Neural crest cell (in vitro differentiated cells): ENCODE measurements at regions not wholly inside any gene's neighbourhood (a gene's known extent, or its start where the extent isn't known, plus 50 kb on each side); places are given as distances from the start of the nearest gene placed in this dataset.

Experiments used
- DNase-seq: peaks from one replicate; pipeline ENCODE4 v3.0.0; 2021; ENCODE audit warnings: low read depth, mixed read lengths, low spot score
- H3K27ac Mint-ChIP-seq: one replicate; pipeline ENCODE4 v1.8.0; 2021; ENCODE audit warnings: mild to moderate bottlenecking, mixed read lengths; ENCODE audit not compliant: unreplicated experiment
- H3K27me3 Mint-ChIP-seq: 2 replicates; pipeline ENCODE4 v1.8.0; 2021; ENCODE audit warnings: low read depth, mild to moderate bottlenecking, mixed read lengths
- H3K36me3 Mint-ChIP-seq: 2 replicates; pipeline ENCODE4 v1.8.0; 2021; ENCODE audit warnings: low read depth, mild to moderate bottlenecking, mixed read lengths
- H3K4me1 Mint-ChIP-seq: 2 replicates; pipeline ENCODE4 v1.8.0; 2021; ENCODE audit warnings: mixed read lengths
- H3K4me3 Mint-ChIP-seq: one replicate; pipeline ENCODE4 v1.8.0; 2021; ENCODE audit warnings: mild to moderate bottlenecking, mixed read lengths
- H3K9me3 Mint-ChIP-seq: 2 replicates; pipeline ENCODE4 v1.8.0; 2021; ENCODE audit warnings: mixed read lengths
- CTCF ChIP-seq: fragments of 200-600 bp; sonication (generic); conservative IDR thresholded peaks from 2 replicates; pipeline ENCODE4 v1.5.0; 2021; ENCODE audit warnings: antibody characterized with exemption, mild to moderate bottlenecking

- no peak for DNase-seq
- no peak for TF ChIP-seq CTCF
- H3K27me3 Mint-ChIP-seq, result no peaks in the 10 kb centered on the region
- no peaks in the 10 kb centered on the region for H3K36me3 Mint-ChIP-seq
- H3K9me3 Mint-ChIP-seq, result peaks cover 4% of the 10 kb centered on the region
- no peak overlapping the region for H3K4me3 Mint-ChIP-seq
- H3K27ac Mint-ChIP-seq, result no peak overlapping the region
- H3K4me1 Mint-ChIP-seq, result no peaks in the 10 kb centered on the region
Measured at GRCh38 chr16:64656471-64656870, 465.4 kb downstream of the CDH11 start.

GRCh38 chr16:64654178-64654577 is 467.7 kb downstream of the CDH11 start:
- H3K36me3 Mint-ChIP-seq, result no peaks in the 10 kb centered on the region
- H3K4me3 Mint-ChIP-seq, result no peak overlapping the region
- H3K27me3 Mint-ChIP-seq, result no peaks in the 10 kb centered on the region
- no peak for TF ChIP-seq CTCF
- no peak for DNase-seq
- H3K27ac Mint-ChIP-seq, result no peak overlapping the region
- peaks cover 12% of the 10 kb centered on the region for H3K9me3 Mint-ChIP-seq
- H3K4me1 Mint-ChIP-seq, result no peaks in the 10 kb centered on the region

GRCh38 chr16:64648282-64648681 is 473.6 kb downstream of the CDH11 start:
- no peak for TF ChIP-seq CTCF
- H3K4me3 Mint-ChIP-seq, result no peak overlapping the region
- no peaks in the 10 kb centered on the region for H3K36me3 Mint-ChIP-seq
- DNase-seq, result no peak
- H3K27me3 Mint-ChIP-seq, result no peaks in the 10 kb centered on the region
- peaks cover 12% of the 10 kb centered on the region for H3K9me3 Mint-ChIP-seq
- no peaks in the 10 kb centered on the region for H3K4me1 Mint-ChIP-seq
- H3K27ac Mint-ChIP-seq, result no peak overlapping the region

GRCh38 chr16:64641343-64641742 is 480.5 kb downstream of the CDH11 start:
- Mint-ChIP-seq H3K27me3 (no peaks in the 10 kb centered on the region), H3K4me1 (no peaks in the 10 kb centered on the region), H3K27ac (no peak overlapping the region), H3K4me3 (no peak overlapping the region), H3K9me3 (peaks cover 2% of the 10 kb centered on the region), H3K36me3 (no peaks in the 10 kb centered on the region)
- TF ChIP-seq CTCF, result no peak
- no peak for DNase-seq

GRCh38 chr16:64638766-64639165 is 483.1 kb downstream of the CDH11 start:
- no peak for TF ChIP-seq CTCF
- Mint-ChIP-seq H3K27me3 (no peaks in the 10 kb centered on the region), H3K9me3 (peaks cover 2% of the 10 kb centered on the region), H3K27ac (no peak overlapping the region), H3K36me3 (no peaks in the 10 kb centered on the region), H3K4me1 (no peaks in the 10 kb centered on the region), H3K4me3 (no peak overlapping the region)
- DNase-seq, result no peak

- Mint-ChIP-seq H3K27ac (no peak overlapping the region), H3K27me3 (no peaks in the 10 kb centered on the region), H3K9me3 (no peaks in the 10 kb centered on the region), H3K4me1 (no peaks in the 10 kb centered on the region), H3K4me3 (no peak overlapping the region), H3K36me3 (no peaks in the 10 kb centered on the region)
- no peak for TF ChIP-seq CTCF
- no peak for DNase-seq
Measured at GRCh38 chr16:64629622-64630021, 492.2 kb downstream of the CDH11 start.
